Activated CD8-positive, alpha-beta T cell treated with anti-CD3 and anti-CD28 coated beads for 36 hours (primary cell): ENCODE measurements at regions not wholly inside any gene's neighbourhood (a gene's known extent, or its start where the extent isn't known, plus 50 kb on each side); places are given as distances from the start of the nearest gene placed in this dataset.

Source experiments
- ATAC-seq: fragments of 200-7000 bp; cut with Tn5 transposase; one replicate; pipeline ENCODE4 v1.10.0; 2021; ENCODE audit warnings: mild to moderate bottlenecking, moderate library complexity
- CTCF ChIA-PET: fragments of 350-600 bp; sonication (Branson Sonifier 250); formaldehyde crosslinking; loops from one replicate; lab custom pipeline; 2021; ENCODE audit warnings: antibody characterized with exemption; lab: Charles Lee
- POLR2A ChIA-PET: fragments of 350-600 bp; sonication (Branson Sonifier 250); formaldehyde crosslinking; loops from one replicate; lab custom pipeline; 2021; ENCODE audit warnings: antibody characterized with exemption; lab: Charles Lee
- DNase-seq: peaks from one replicate; pipeline ENCODE4 v3.0.0-alpha.2; 2020
- H3K27ac Mint-ChIP-seq: one replicate; pipeline ENCODE4 v1.8.0; 2021; ENCODE audit warnings: mild to moderate bottlenecking, mixed read lengths
- H3K27me3 Mint-ChIP-seq: one replicate; pipeline ENCODE4 v1.8.0; 2021; ENCODE audit warnings: mixed read lengths
- H3K36me3 Mint-ChIP-seq: one replicate; pipeline ENCODE4 v1.8.0; 2021; ENCODE audit warnings: low read depth, mixed read lengths
- H3K4me1 Mint-ChIP-seq: one replicate; pipeline ENCODE4 v1.8.0; 2021; ENCODE audit warnings: low read depth, mixed read lengths
- H3K4me3 Mint-ChIP-seq: one replicate; pipeline ENCODE4 v1.8.0; 2021; ENCODE audit warnings: mild to moderate bottlenecking, moderate library complexity, mixed read lengths
- H3K9me3 Mint-ChIP-seq: one replicate; pipeline ENCODE4 v1.8.0; 2021; ENCODE audit warnings: mixed read lengths
- CTCF ChIP-seq: fragments of 200-600 bp; IDR thresholded peaks from one replicate; pipeline ENCODE4 v1.8.0; 2022; ENCODE audit warnings: antibody characterized with exemption, mild to moderate bottlenecking
- intact Hi-C: fragments of 100-400 bp; cut with micrococcal nuclease; formaldehyde crosslinking; loops from one replicate; pipeline ENCODE4 v1.10.0; 2022

- Mint-ChIP-seq H3K27ac (no peak overlapping the region), H3K4me3 (no peak overlapping the region), H3K4me1 (no peaks in the 10 kb centered on the region), H3K9me3 (no peaks in the 10 kb centered on the region), H3K27me3 (peaks cover 4% of the 10 kb centered on the region), H3K36me3 (no peaks in the 10 kb centered on the region)
- DNase-seq (no peak), ATAC-seq (no peak)
- TF ChIP-seq CTCF = no peak
- CTCF ChIA-PET = interaction anchor here (0.6 to 3.6 kb wide), 30 partner anchors 8 to 646 kb away, joined by 3 to 42 read pairs (median 4); no protein-coding TSS in a partner anchor
- POLR2A ChIA-PET = no interaction called here
- intact Hi-C loops = no loop called here
Observed at GRCh38 chr20:20859510-20859909, 147.1 kb upstream of the RALGAPA2 start.

GRCh38 chr20:20856956-20857355 is 144.5 kb upstream of the RALGAPA2 start:
- Mint-ChIP-seq H3K27ac (no peak overlapping the region), H3K27me3 (peaks cover 4% of the 10 kb centered on the region), H3K4me1 (no peaks in the 10 kb centered on the region), H3K4me3 (no peak overlapping the region), H3K36me3 (no peaks in the 10 kb centered on the region), H3K9me3 (no peaks in the 10 kb centered on the region)
- no peak for ATAC-seq
- no peak for TF ChIP-seq CTCF
- ChIA-PET CTCF (no interaction called here), POLR2A (no interaction called here)
- intact Hi-C loops = no loop called here
- no peak for DNase-seq

- no peak for TF ChIP-seq CTCF
- intact Hi-C loops = no loop called here
- peaks cover 4% of the 10 kb centered on the region for H3K27me3 Mint-ChIP-seq
- no peak for ATAC-seq
- H3K4me1 Mint-ChIP-seq = no peaks in the 10 kb centered on the region
- no peak for DNase-seq
- H3K9me3 Mint-ChIP-seq = no peaks in the 10 kb centered on the region
- H3K36me3 Mint-ChIP-seq = no peaks in the 10 kb centered on the region
- H3K4me3 Mint-ChIP-seq = no peak overlapping the region
- ChIA-PET POLR2A (no interaction called here), CTCF (no interaction called here)
- H3K27ac Mint-ChIP-seq = no peak overlapping the region
Observed at GRCh38 chr20:20856306-20856705, 143.9 kb upstream of the RALGAPA2 start.

GRCh38 chr20:20851385-20851784 is 138.9 kb upstream of the RALGAPA2 start:
- DNase-seq (no peak), ATAC-seq (no peak)
- POLR2A ChIA-PET = no interaction called here
- Mint-ChIP-seq H3K27me3 (peaks cover 2% of the 10 kb centered on the region), H3K9me3 (no peaks in the 10 kb centered on the region), H3K27ac (no peak overlapping the region), H3K36me3 (no peaks in the 10 kb centered on the region), H3K4me3 (no peak overlapping the region), H3K4me1 (no peaks in the 10 kb centered on the region)
- intact Hi-C loops = no loop called here
- CTCF ChIA-PET = interaction anchor here (1.2 kb wide), 2 partner anchors 9 to 764 kb away, joined by 3 to 4 read pairs; no protein-coding TSS in a partner anchor
- no peak for TF ChIP-seq CTCF

GRCh38 chr20:20850407-20850806 is 138.0 kb upstream of the RALGAPA2 start:
- H3K4me1 Mint-ChIP-seq = no peaks in the 10 kb centered on the region
- ChIA-PET CTCF (interaction anchor here (1.2 to 2.3 kb wide), 3 partner anchors 10 to 765 kb away, joined by 3 to 11 read pairs (median 4); no protein-coding TSS in a partner anchor), POLR2A (no interaction called here)
- no peak overlapping the region for H3K4me3 Mint-ChIP-seq
- no peaks in the 10 kb centered on the region for H3K36me3 Mint-ChIP-seq
- no peak for TF ChIP-seq CTCF
- peaks cover 2% of the 10 kb centered on the region for H3K27me3 Mint-ChIP-seq
- H3K27ac Mint-ChIP-seq = no peak overlapping the region
- no peak for DNase-seq
- intact Hi-C loops = no loop called here
- ATAC-seq = no peak
- H3K9me3 Mint-ChIP-seq = no peaks in the 10 kb centered on the region
